ENCODE measurements at regions not wholly inside any gene's neighbourhood (a gene's known extent, or its start where the extent isn't known, plus 50 kb on each side); places are given as distances from the start of the nearest gene placed in this dataset.

- H3K4me3 ChIP-seq = no peak overlapping the region
- H3K4me1 ChIP-seq = no peaks in the 10 kb centered on the region
These were observed 400.4 kb upstream of the DIPK2B start for GRCh38 chrX:45601052-45601451.

GRCh38 chrX:45598861-45599260 lies 398.2 kb upstream of the DIPK2B start:
- TF ChIP-seq CTCF (IDR thresholded peaks at IDR 0.05) (no peak), POLR2A (IDR thresholded peaks at IDR 0.05) (no peak)
- H3K9me3 ChIP-seq = no peaks in the 10 kb centered on the region
- no peak for DNase-seq
- no peaks in the 10 kb centered on the region for H3K36me3 ChIP-seq
- H3K27me3 ChIP-seq = no peaks in the 10 kb centered on the region
- no peak for ATAC-seq
- WGBS (ENCODE audit: insufficient coverage, low coverage, low lambda C conversion rate, missing lambda C conversion rate) = 69% methylated on average over 3 of the region's 3 CpGs
- intact Hi-C loops (cut with DNase I) = no loop called here
- H3K27ac ChIP-seq = no peak overlapping the region
- H3K4me1 ChIP-seq = no peaks in the 10 kb centered on the region
- H3K4me3 ChIP-seq = no peak overlapping the region

More at GRCh38 chrX:45601052-45601451, 400.4 kb upstream of the DIPK2B start:
- DNase-seq = no peak
- Histone ChIP-seq H3K36me3 (no peaks in the 10 kb centered on the region), H3K27me3 (no peaks in the 10 kb centered on the region), H3K27ac (no peak overlapping the region), H3K9me3 (no peaks in the 10 kb centered on the region)
- WGBS (ENCODE audit: insufficient coverage, low coverage, low lambda C conversion rate, missing lambda C conversion rate) = 28% methylated on average over 5 of the region's 5 CpGs
- no peak for TF ChIP-seq POLR2A (IDR thresholded peaks at IDR 0.05)
- no peak for TF ChIP-seq CTCF (IDR thresholded peaks at IDR 0.05)
- no peak for ATAC-seq
- intact Hi-C loops (cut with DNase I) = no loop called here

- H3K4me1 ChIP-seq = no peaks in the 10 kb centered on the region
- no peaks in the 10 kb centered on the region for H3K9me3 ChIP-seq
- 23% methylated on average over 2 of the region's 2 CpGs for WGBS (ENCODE audit: insufficient coverage, low coverage, low lambda C conversion rate, missing lambda C conversion rate)
- H3K27ac ChIP-seq = no peak overlapping the region
- H3K36me3 ChIP-seq = no peaks in the 10 kb centered on the region
- DNase-seq = no peak
- TF ChIP-seq CTCF (IDR thresholded peaks at IDR 0.05) (no peak), POLR2A (IDR thresholded peaks at IDR 0.05) (no peak)
- no peaks in the 10 kb centered on the region for H3K27me3 ChIP-seq
- intact Hi-C loops (cut with DNase I) = no loop called here
- no peak overlapping the region for H3K4me3 ChIP-seq
- ATAC-seq = peak in 3 of 4 donors; percentile 47 to 57 (median 49)
These were observed 395.6 kb upstream of the DIPK2B start for GRCh38 chrX:45596188-45596808.

- no peaks in the 10 kb centered on the region for H3K27me3 ChIP-seq
- no peak overlapping the region for H3K27ac ChIP-seq
- no peak for DNase-seq
- H3K4me1 ChIP-seq = no peaks in the 10 kb centered on the region
- TF ChIP-seq POLR2A (IDR thresholded peaks at IDR 0.05) (no peak), CTCF (IDR thresholded peaks at IDR 0.05) (no peak)
- 75% methylated on average over 3 of the region's 3 CpGs for WGBS (ENCODE audit: insufficient coverage, low coverage, low lambda C conversion rate, missing lambda C conversion rate)
- no peaks in the 10 kb centered on the region for H3K36me3 ChIP-seq
- no peaks in the 10 kb centered on the region for H3K9me3 ChIP-seq
- H3K4me3 ChIP-seq = no peak overlapping the region
- no peak for ATAC-seq
- intact Hi-C loops (cut with DNase I) = no loop called here
These were observed 391.4 kb upstream of the DIPK2B start for GRCh38 chrX:45592101-45592500.

- intact Hi-C loops (cut with DNase I) = no loop called here
- DNase-seq = no peak
- Histone ChIP-seq H3K9me3 (no peaks in the 10 kb centered on the region), H3K36me3 (no peaks in the 10 kb centered on the region), H3K27ac (no peak overlapping the region), H3K4me3 (no peak overlapping the region), H3K27me3 (no peaks in the 10 kb centered on the region), H3K4me1 (no peaks in the 10 kb centered on the region)
- TF ChIP-seq CTCF (IDR thresholded peaks at IDR 0.05) (no peak), POLR2A (IDR thresholded peaks at IDR 0.05) (no peak)
- 40% methylated on average over 1 of the region's 2 CpGs for WGBS (ENCODE audit: insufficient coverage, low coverage, low lambda C conversion rate, missing lambda C conversion rate)
- no peak for ATAC-seq
These were observed 391.0 kb upstream of the DIPK2B start for GRCh38 chrX:45591650-45592049.
